Liver (tissue), 8 donors: ENCODE measurements at regions not wholly inside any gene's neighbourhood (a gene's known extent, or its start where the extent isn't known, plus 50 kb on each side); places are given as distances from the start of the nearest gene placed in this dataset.

Experiments
- DNase-seq: peaks from one replicate; pipeline ENCODE4 v3.0.0-alpha.2; 2017; ENCODE audit warnings: low spot score
- H3K27ac ChIP-seq, 2 donors: one replicate each; pipeline ENCODE4 v1.7.0; 2013; ENCODE audit warnings: inconsistent platforms in 2 of 2, low read length in 2 of 2, control low read depth in 1 of 2, low read depth in 1 of 2, mild to moderate bottlenecking in 1 of 2
- H3K27me3 ChIP-seq, 4 donors: one replicate each; pipeline versions ENCODE4 v1.6.1 to v1.7.0; 2013; ENCODE audit warnings: low read length in 3 of 4, inconsistent platforms in 1 of 4, mild to moderate bottlenecking in 1 of 4, moderate library complexity in 1 of 4; ENCODE audit not compliant: control insufficient read depth in 4 of 4, insufficient read depth in 4 of 4
- H3K36me3 ChIP-seq, 4 donors: one replicate each; pipeline versions ENCODE4 v1.6.1 to v1.7.0; 2013; ENCODE audit warnings: low read length in 3 of 4, mild to moderate bottlenecking in 3 of 4, low read depth in 1 of 4, moderate library complexity in 1 of 4; ENCODE audit not compliant: control insufficient read depth in 4 of 4, insufficient read depth in 3 of 4
- H3K4me1 ChIP-seq, 4 donors: one replicate each; pipeline versions ENCODE4 v1.6.1 to v1.7.0; 2013; ENCODE audit warnings: low read length in 3 of 4, mild to moderate bottlenecking in 3 of 4, moderate library complexity in 1 of 4; ENCODE audit not compliant: control insufficient read depth in 4 of 4, insufficient read depth in 4 of 4
- H3K4me3 ChIP-seq, 3 donors: one replicate each; pipeline versions ENCODE4 v1.6.1 to v1.7.0; 2013; ENCODE audit warnings: low read length in 3 of 3, control low read depth in 1 of 3, low read depth in 1 of 3, mild to moderate bottlenecking in 1 of 3
- H3K9ac ChIP-seq, 2 donors: one replicate each; pipeline ENCODE4 v1.7.0; 2013; ENCODE audit warnings: low read length in 2 of 2, mild to moderate bottlenecking in 2 of 2, moderate library complexity in 2 of 2, control low read depth in 1 of 2, low read depth in 1 of 2
- H3K9me3 ChIP-seq, 4 donors: one replicate each; pipeline versions ENCODE4 v1.6.1 to v1.7.0; 2013; ENCODE audit warnings: low read length in 3 of 4; ENCODE audit not compliant: control insufficient read depth in 4 of 4
- EGR1 ChIP-seq, 2 donors: IDR thresholded peaks; 2 replicates each; pipeline ENCODE4 v1.6.1; 2016 to 2018; ENCODE audit warnings: antibody characterized with exemption in 2 of 2, low read depth in 2 of 2
- FOXA1 ChIP-seq: IDR thresholded peaks from 2 replicates; pipeline ENCODE4 v1.6.1; 2016; ENCODE audit warnings: antibody characterized with exemption
- FOXA2 ChIP-seq: IDR thresholded peaks from 2 replicates; pipeline ENCODE4 v1.6.1; 2016; ENCODE audit warnings: antibody characterized with exemption
- GABPA ChIP-seq, 2 donors: IDR thresholded peaks in 1 of 2; conservative IDR thresholded peaks in 1 of 2; 2 replicates each; pipeline ENCODE4 v1.6.1; 2016; ENCODE audit warnings: antibody characterized with exemption in 2 of 2, mild to moderate bottlenecking in 1 of 2, moderate library complexity in 1 of 2
- HNF4G ChIP-seq: IDR thresholded peaks from 2 replicates; pipeline ENCODE4 v1.6.1; 2016; ENCODE audit warnings: antibody characterized with exemption
- JUND ChIP-seq, 2 donors: IDR thresholded peaks; 2 replicates each; pipeline ENCODE4 v1.6.1; 2016; ENCODE audit warnings: antibody characterized with exemption in 2 of 2
- NR2F2 ChIP-seq: IDR thresholded peaks from 2 replicates; pipeline ENCODE4 v1.6.1; 2016; ENCODE audit warnings: antibody characterized with exemption
- RAD21 ChIP-seq, 2 donors: IDR thresholded peaks; 2 replicates each; pipeline ENCODE4 v1.6.1; 2016; ENCODE audit warnings: antibody characterized with exemption in 2 of 2, mild to moderate bottlenecking in 2 of 2
- RXRA ChIP-seq, 2 donors: IDR thresholded peaks; 2 replicates each; pipeline ENCODE4 v1.6.1; 2017 to 2018; ENCODE audit warnings: antibody characterized with exemption in 2 of 2, mild to moderate bottlenecking in 1 of 2
- SP1 ChIP-seq: IDR thresholded peaks from 2 replicates; pipeline ENCODE4 v1.6.1; 2018; ENCODE audit warnings: antibody characterized with exemption, mild to moderate bottlenecking
- TAF1 ChIP-seq: conservative IDR thresholded peaks from 2 replicates; pipeline ENCODE4 v1.6.1; 2016; ENCODE audit warnings: antibody characterized with exemption, mild to moderate bottlenecking
- YY1 ChIP-seq: IDR thresholded peaks from 2 replicates; pipeline ENCODE4 v1.6.1; 2016; ENCODE audit warnings: antibody characterized with exemption, mild to moderate bottlenecking
- WGBS: extraction: QIAGEN DNeasy Blood & Tissue Kit; methylation state at CpG from one replicate; pipeline ENCODE4 v1.1.7; 2013; 5-methylcytosine and 5-hydroxymethylcytosine counted together
- TF ChIP-seq, protein P1 (sequence below): fragments of 150-350 bp; IDR thresholded peaks from 2 replicates; pipeline ENCODE4 v1.5.1; 2017; ENCODE audit warnings: improper control_type of control experiment, low read depth, low read length; ENCODE audit not compliant: missing input control
- TF ChIP-seq, protein P2 (sequence below): IDR thresholded peaks from 2 replicates; pipeline ENCODE4 v1.6.1; 2016; ENCODE audit warnings: antibody characterized with exemption
- TF ChIP-seq, protein P3 (sequence below): IDR thresholded peaks from 2 replicates; pipeline ENCODE4 v1.6.1; 2016; ENCODE audit warnings: antibody characterized with exemption
- TF ChIP-seq, protein P4 (sequence below): IDR thresholded peaks from 2 replicates; pipeline ENCODE4 v1.6.1; 2016; ENCODE audit warnings: antibody characterized with exemption
- TF ChIP-seq, protein P5 (sequence below): IDR thresholded peaks from 2 replicates; pipeline ENCODE4 v1.6.1; 2016; ENCODE audit warnings: antibody characterized with exemption, mild to moderate bottlenecking
- donor health status: healthy.
- donor health status: healthy.
- donor health status: healthy.
- donor health status: healthy.
- donor health status: healthy.

DNA sequence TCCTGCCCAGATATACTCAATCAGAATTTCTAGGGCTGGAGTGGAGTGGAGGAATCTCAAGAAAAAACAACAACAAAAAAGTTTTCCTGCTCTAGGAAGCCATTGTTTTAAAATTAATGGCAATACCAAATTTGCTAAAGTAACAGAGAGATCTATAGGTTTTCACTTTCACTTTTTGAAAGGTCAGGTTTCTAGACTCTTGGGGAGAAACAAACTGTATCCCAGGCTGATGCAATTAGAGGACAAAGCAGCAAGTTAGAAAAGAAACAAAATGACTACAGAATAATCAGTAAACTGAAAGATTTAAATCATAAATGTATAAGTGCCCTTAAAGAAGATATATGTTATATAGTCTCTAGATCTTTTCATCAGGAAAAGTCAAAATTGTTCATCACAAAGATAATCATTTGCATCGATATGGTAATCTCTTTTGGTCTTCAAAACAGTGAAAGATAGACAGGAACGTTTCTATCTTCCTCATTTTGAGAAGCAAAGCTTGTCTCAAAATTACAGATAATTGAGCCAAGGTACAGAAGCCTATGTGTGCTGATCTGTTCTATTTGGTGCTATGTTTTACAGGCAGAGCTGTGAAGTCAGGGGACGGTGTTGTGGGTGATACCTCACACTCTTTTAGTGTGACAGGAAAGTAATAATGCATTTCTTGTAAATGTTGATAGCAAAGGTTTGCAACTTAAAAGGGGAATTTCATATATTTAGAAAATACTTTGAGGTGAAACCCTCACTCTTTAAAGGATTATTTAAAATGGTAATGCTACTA is 1746.6 kb upstream of the C9orf72 start:
- H3K27me3 ChIP-seq: no peaks in the 10 kb centered on the region
- H3K9me3 ChIP-seq: peaks cover 0 to 2% (median 0%) of the 10 kb centered on the region in 4 donors
- WGBS: 59% methylated on average over 3 of the region's 3 CpGs
- no peak for DNase-seq
- H3K9ac ChIP-seq: no peak overlapping the region
- no peak overlapping the region for H3K27ac ChIP-seq
- TF ChIP-seq, protein P1, sequence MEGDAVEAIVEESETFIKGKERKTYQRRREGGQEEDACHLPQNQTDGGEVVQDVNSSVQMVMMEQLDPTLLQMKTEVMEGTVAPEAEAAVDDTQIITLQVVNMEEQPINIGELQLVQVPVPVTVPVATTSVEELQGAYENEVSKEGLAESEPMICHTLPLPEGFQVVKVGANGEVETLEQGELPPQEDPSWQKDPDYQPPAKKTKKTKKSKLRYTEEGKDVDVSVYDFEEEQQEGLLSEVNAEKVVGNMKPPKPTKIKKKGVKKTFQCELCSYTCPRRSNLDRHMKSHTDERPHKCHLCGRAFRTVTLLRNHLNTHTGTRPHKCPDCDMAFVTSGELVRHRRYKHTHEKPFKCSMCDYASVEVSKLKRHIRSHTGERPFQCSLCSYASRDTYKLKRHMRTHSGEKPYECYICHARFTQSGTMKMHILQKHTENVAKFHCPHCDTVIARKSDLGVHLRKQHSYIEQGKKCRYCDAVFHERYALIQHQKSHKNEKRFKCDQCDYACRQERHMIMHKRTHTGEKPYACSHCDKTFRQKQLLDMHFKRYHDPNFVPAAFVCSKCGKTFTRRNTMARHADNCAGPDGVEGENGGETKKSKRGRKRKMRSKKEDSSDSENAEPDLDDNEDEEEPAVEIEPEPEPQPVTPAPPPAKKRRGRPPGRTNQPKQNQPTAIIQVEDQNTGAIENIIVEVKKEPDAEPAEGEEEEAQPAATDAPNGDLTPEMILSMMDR: no peak
- TF ChIP-seq JUND (IDR thresholded peaks at IDR 0.05) (no peak), FOXA2 (no peak), TAF1 (no peak), FOXA1 (no peak), YY1 (no peak), NR2F2 (no peak), RXRA (IDR thresholded peaks at IDR 0.05) (no peak), GABPA (IDR thresholded peaks at IDR 0.05 in 1 of 2, conservative IDR thresholded peaks at IDR 0.05 in 1 of 2) (no peak), HNF4G (no peak), RAD21 (IDR thresholded peaks at IDR 0.05) (no peak), EGR1 (IDR thresholded peaks at IDR 0.05; ENCODE audit: low read depth in 2 of 2) (no peak), SP1 (no peak)
- TF ChIP-seq, protein P2, sequence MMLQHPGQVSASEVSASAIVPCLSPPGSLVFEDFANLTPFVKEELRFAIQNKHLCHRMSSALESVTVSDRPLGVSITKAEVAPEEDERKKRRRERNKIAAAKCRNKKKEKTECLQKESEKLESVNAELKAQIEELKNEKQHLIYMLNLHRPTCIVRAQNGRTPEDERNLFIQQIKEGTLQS: no peak
- TF ChIP-seq, protein P3, sequence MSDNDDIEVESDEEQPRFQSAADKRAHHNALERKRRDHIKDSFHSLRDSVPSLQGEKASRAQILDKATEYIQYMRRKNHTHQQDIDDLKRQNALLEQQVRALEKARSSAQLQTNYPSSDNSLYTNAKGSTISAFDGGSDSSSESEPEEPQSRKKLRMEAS: no peak
- TF ChIP-seq, protein P4, sequence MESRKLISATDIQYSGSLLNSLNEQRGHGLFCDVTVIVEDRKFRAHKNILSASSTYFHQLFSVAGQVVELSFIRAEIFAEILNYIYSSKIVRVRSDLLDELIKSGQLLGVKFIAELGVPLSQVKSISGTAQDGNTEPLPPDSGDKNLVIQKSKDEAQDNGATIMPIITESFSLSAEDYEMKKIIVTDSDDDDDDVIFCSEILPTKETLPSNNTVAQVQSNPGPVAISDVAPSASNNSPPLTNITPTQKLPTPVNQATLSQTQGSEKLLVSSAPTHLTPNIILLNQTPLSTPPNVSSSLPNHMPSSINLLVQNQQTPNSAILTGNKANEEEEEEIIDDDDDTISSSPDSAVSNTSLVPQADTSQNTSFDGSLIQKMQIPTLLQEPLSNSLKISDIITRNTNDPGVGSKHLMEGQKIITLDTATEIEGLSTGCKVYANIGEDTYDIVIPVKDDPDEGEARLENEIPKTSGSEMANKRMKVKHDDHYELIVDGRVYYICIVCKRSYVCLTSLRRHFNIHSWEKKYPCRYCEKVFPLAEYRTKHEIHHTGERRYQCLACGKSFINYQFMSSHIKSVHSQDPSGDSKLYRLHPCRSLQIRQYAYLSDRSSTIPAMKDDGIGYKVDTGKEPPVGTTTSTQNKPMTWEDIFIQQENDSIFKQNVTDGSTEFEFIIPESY: no peak
- TF ChIP-seq, protein P5, sequence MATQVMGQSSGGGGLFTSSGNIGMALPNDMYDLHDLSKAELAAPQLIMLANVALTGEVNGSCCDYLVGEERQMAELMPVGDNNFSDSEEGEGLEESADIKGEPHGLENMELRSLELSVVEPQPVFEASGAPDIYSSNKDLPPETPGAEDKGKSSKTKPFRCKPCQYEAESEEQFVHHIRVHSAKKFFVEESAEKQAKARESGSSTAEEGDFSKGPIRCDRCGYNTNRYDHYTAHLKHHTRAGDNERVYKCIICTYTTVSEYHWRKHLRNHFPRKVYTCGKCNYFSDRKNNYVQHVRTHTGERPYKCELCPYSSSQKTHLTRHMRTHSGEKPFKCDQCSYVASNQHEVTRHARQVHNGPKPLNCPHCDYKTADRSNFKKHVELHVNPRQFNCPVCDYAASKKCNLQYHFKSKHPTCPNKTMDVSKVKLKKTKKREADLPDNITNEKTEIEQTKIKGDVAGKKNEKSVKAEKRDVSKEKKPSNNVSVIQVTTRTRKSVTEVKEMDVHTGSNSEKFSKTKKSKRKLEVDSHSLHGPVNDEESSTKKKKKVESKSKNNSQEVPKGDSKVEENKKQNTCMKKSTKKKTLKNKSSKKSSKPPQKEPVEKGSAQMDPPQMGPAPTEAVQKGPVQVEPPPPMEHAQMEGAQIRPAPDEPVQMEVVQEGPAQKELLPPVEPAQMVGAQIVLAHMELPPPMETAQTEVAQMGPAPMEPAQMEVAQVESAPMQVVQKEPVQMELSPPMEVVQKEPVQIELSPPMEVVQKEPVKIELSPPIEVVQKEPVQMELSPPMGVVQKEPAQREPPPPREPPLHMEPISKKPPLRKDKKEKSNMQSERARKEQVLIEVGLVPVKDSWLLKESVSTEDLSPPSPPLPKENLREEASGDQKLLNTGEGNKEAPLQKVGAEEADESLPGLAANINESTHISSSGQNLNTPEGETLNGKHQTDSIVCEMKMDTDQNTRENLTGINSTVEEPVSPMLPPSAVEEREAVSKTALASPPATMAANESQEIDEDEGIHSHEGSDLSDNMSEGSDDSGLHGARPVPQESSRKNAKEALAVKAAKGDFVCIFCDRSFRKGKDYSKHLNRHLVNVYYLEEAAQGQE: no peak
- no peaks in the 10 kb centered on the region for H3K4me1 ChIP-seq
- H3K36me3 ChIP-seq: no peaks in the 10 kb centered on the region
- H3K4me3 ChIP-seq: no peak overlapping the region
